GM23248 (cell line): ENCODE measurements at regions not wholly inside any gene's neighbourhood (a gene's known extent, or its start where the extent isn't known, plus 50 kb on each side); places are given as distances from the start of the nearest gene placed in this dataset.

Experiments
- DNase-seq: peaks from one replicate; pipeline ENCODE4 v3.0.0-alpha.2; 2015
- H2AFZ ChIP-seq: fragments of 200-600 bp; sonication (generic); 2 replicates; pipeline ENCODE4 v1.6.1; 2016; ENCODE audit warnings: antibody characterized with exemption
- H3F3A ChIP-seq: fragments of 200-600 bp; sonication (generic); 2 replicates; pipeline ENCODE4 v1.6.1; 2016; ENCODE audit warnings: mild to moderate bottlenecking, antibody characterized with exemption, mixed run types; ENCODE audit not compliant: insufficient read depth
- H3K27ac ChIP-seq: fragments of 200-600 bp; sonication (generic); 2 replicates; pipeline ENCODE4 v1.5.1; 2016; ENCODE audit warnings: mild to moderate bottlenecking
- H3K27me3 ChIP-seq: fragments of 200-600 bp; sonication (generic); replicated peaks from 2 replicates; pipeline ENCODE4 v1.6.1; 2016; ENCODE audit warnings: mild to moderate bottlenecking; ENCODE audit not compliant: insufficient read depth
- H3K36me3 ChIP-seq: fragments of 200-600 bp; sonication (generic); 2 replicates; pipeline ENCODE4 v1.6.1; 2016; ENCODE audit warnings: low read depth, mild to moderate bottlenecking
- H3K4me1 ChIP-seq: fragments of 200-600 bp; sonication (generic); 2 replicates; pipeline ENCODE4 v1.6.1; 2016; ENCODE audit warnings: mild to moderate bottlenecking; ENCODE audit not compliant: insufficient read depth
- H3K4me2 ChIP-seq: fragments of 200-600 bp; sonication (generic); one replicate; pipeline ENCODE4 v1.6.1; 2016; ENCODE audit warnings: mild to moderate bottlenecking; ENCODE audit not compliant: unreplicated experiment
- H3K4me3 ChIP-seq: fragments of 200-600 bp; sonication (generic); 2 replicates; pipeline ENCODE4 v1.5.1; 2016; ENCODE audit warnings: mild to moderate bottlenecking
- H3K79me2 ChIP-seq: fragments of 200-600 bp; sonication (generic); 2 replicates; pipeline ENCODE4 v1.6.1; 2016; ENCODE audit warnings: mild to moderate bottlenecking; ENCODE audit not compliant: insufficient read depth
- H3K9ac ChIP-seq: fragments of 200-600 bp; sonication (generic); 2 replicates; pipeline ENCODE4 v1.6.1; 2016; ENCODE audit warnings: mild to moderate bottlenecking
- H3K9me2 ChIP-seq: fragments of 200-600 bp; sonication (generic); 2 replicates; pipeline ENCODE4 v1.6.1; 2016; ENCODE audit warnings: mixed run types, mild to moderate bottlenecking, moderate library complexity; ENCODE audit not compliant: insufficient read depth
- H3K9me3 ChIP-seq: fragments of 200-600 bp; sonication (generic); one replicate; pipeline ENCODE4 v1.6.1; 2017; ENCODE audit warnings: low read depth
- H4K20me1 ChIP-seq: fragments of 200-600 bp; sonication (generic); 2 replicates; pipeline ENCODE4 v1.6.0; 2016; ENCODE audit not compliant: insufficient read depth
- EZH2 ChIP-seq: fragments of 200-600 bp; sonication (generic); IDR thresholded peaks from 2 replicates; pipeline ENCODE4 v1.6.1; 2018; ENCODE audit warnings: antibody characterized with exemption, mild to moderate bottlenecking; ENCODE audit not compliant: insufficient read depth, poor library complexity, severe bottlenecking
- EZH2phosphoT487 ChIP-seq: fragments of 200-600 bp; sonication (generic); IDR thresholded peaks from 2 replicates; pipeline ENCODE4 v1.6.1; 2018; ENCODE audit warnings: antibody characterized with exemption, moderate library complexity, mild to moderate bottlenecking, low read depth; ENCODE audit not compliant: insufficient read depth
- WGBS, 2 experiments: methylation state at CpG; one replicate each; pipeline ENCODE4 v1.1.6; 2015 to 2017; ENCODE audit warnings: low lambda C conversion rate in 2 of 2, low coverage in 1 of 2; ENCODE audit errors: missing lambda C conversion rate in 2 of 2; 5-methylcytosine and 5-hydroxymethylcytosine counted together
- in situ Hi-C: fragments of 300-500 bp; cut with MboI; formaldehyde crosslinking; loops from 2 replicates; pipeline ENCODE4 v1.15.0; 2020

- Histone ChIP-seq H3K4me3 (no peak overlapping the region), H3K9ac (no peak overlapping the region), H3K27ac (no peak overlapping the region), H3F3A (no peaks in the 10 kb centered on the region), H2AFZ (no peak overlapping the region), H3K9me2 (no peaks in the 10 kb centered on the region), H3K27me3 (no peaks in the 10 kb centered on the region), H3K4me2 (no peak overlapping the region), H3K9me3 (no peaks in the 10 kb centered on the region), H3K4me1 (no peaks in the 10 kb centered on the region), H3K79me2 (no peaks in the 10 kb centered on the region), H4K20me1 (no peaks in the 10 kb centered on the region), H3K36me3 (no peaks in the 10 kb centered on the region)
- in situ Hi-C loops, result no loop called here
- WGBS, 2 experiments, result 30 to 34% methylated on average over 4 of the region's 4 CpGs
- DNase-seq, result no peak
- TF ChIP-seq EZH2 (no peak), EZH2phosphoT487 (no peak)
These were observed 833.8 kb upstream of the KCND2 start for GRCh38 chr7:119439192-119439591.

- Histone ChIP-seq H3K27me3 (no peaks in the 10 kb centered on the region), H3K9me3 (peaks cover 3% of the 10 kb centered on the region), H3K4me1 (no peaks in the 10 kb centered on the region), H2AFZ (no peak overlapping the region), H3K36me3 (no peaks in the 10 kb centered on the region), H3K9me2 (no peaks in the 10 kb centered on the region), H3F3A (no peaks in the 10 kb centered on the region), H3K79me2 (no peaks in the 10 kb centered on the region), H3K4me2 (no peak overlapping the region), H3K4me3 (no peak overlapping the region), H3K9ac (no peak overlapping the region), H4K20me1 (no peaks in the 10 kb centered on the region), H3K27ac (no peak overlapping the region)
- DNase-seq, result no peak
- WGBS, 2 experiments, result 14 to 18% methylated on average over 2 of the region's 2 CpGs
- in situ Hi-C loops, result no loop called here
- TF ChIP-seq EZH2 (no peak), EZH2phosphoT487 (no peak)
These were observed 820.6 kb upstream of the KCND2 start for GRCh38 chr7:119452401-119452800.

- no peak for TF ChIP-seq EZH2phosphoT487
- TF ChIP-seq EZH2, result no peak
- no peaks in the 10 kb centered on the region for H3K4me1 ChIP-seq
- in situ Hi-C loops, result no loop called here
These were observed 807.1 kb upstream of the KCND2 start for GRCh38 chr7:119465798-119466305.

GRCh38 chr7:119472408-119473038, 800.5 kb upstream of the KCND2 start:
- in situ Hi-C loops, result no loop called here
- Histone ChIP-seq H3K4me1 (no peaks in the 10 kb centered on the region), H3K9me3 (no peaks in the 10 kb centered on the region), H3K9ac (no peak overlapping the region), H2AFZ (no peak overlapping the region), H3K27ac (no peak overlapping the region), H3K9me2 (no peaks in the 10 kb centered on the region; the same call in 1 of the 2 replicates), H3K4me3 (no peak overlapping the region), H3K4me2 (no peak overlapping the region), H3K79me2 (no peaks in the 10 kb centered on the region), H3F3A (no peaks in the 10 kb centered on the region), H3K36me3 (no peaks in the 10 kb centered on the region), H4K20me1 (no peaks in the 10 kb centered on the region), H3K27me3 (no peaks in the 10 kb centered on the region)
- no peak for DNase-seq
- TF ChIP-seq EZH2phosphoT487 (no peak), EZH2 (no peak)
- 26 to 27% methylated on average over 7 of the region's 7 CpGs for WGBS, 2 experiments

More at GRCh38 chr7:119465798-119466305, 807.1 kb upstream of the KCND2 start:
- no peaks in the 10 kb centered on the region for H3K79me2 ChIP-seq
- no peaks in the 10 kb centered on the region for H3F3A ChIP-seq
- H3K9me2 ChIP-seq, result no peaks in the 10 kb centered on the region; the same call in 1 of the 2 replicates
- WGBS, 2 experiments, result 0 to 2% methylated on average over 1 of the region's 1 CpG
- H2AFZ ChIP-seq, result no peak overlapping the region
- no peaks in the 10 kb centered on the region for H4K20me1 ChIP-seq
- no peak overlapping the region for H3K9ac ChIP-seq
- H3K36me3 ChIP-seq, result no peaks in the 10 kb centered on the region
- DNase-seq, result no peak
- no peak overlapping the region for H3K4me2 ChIP-seq
- H3K9me3 ChIP-seq, result no peaks in the 10 kb centered on the region
- H3K4me3 ChIP-seq, result no peak overlapping the region
- H3K27ac ChIP-seq, result no peak overlapping the region
- no peaks in the 10 kb centered on the region for H3K27me3 ChIP-seq
